HG02943 (cell line): ENCODE measurements at regions not wholly inside any gene's neighbourhood (a gene's known extent, or its start where the extent isn't known, plus 50 kb on each side); places are given as distances from the start of the nearest gene placed in this dataset.

ENCODE experiments used
- ATAC-seq: cut with Tn5 transposase; IDR thresholded peaks from one replicate; pipeline ENCODE4 v1.9.1; 2021; ENCODE audit warnings: mild to moderate bottlenecking, low read depth, moderate library complexity; ENCODE audit not compliant: unreplicated experiment

DNA sequence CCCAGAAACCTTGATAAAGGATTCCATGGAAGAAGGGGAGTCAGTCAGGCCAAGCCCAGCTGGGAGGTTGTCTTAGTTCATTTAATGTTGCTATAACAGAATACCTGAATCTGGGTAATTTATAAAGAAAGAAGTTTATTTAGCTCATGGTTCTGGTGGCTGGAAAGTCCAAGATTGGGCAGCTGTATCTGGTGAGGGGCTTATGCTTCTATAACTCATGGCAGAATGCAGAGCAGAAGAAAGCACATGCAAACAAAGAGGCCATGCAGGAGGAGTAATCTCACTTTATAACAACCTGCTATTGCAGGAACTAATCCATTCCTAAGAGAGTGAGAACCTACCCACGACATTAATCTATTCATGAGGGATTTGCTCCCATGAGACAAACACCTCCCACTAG, 54.2 kb upstream of the ANKRD1 start:
- ATAC-seq = no peak

DNA sequence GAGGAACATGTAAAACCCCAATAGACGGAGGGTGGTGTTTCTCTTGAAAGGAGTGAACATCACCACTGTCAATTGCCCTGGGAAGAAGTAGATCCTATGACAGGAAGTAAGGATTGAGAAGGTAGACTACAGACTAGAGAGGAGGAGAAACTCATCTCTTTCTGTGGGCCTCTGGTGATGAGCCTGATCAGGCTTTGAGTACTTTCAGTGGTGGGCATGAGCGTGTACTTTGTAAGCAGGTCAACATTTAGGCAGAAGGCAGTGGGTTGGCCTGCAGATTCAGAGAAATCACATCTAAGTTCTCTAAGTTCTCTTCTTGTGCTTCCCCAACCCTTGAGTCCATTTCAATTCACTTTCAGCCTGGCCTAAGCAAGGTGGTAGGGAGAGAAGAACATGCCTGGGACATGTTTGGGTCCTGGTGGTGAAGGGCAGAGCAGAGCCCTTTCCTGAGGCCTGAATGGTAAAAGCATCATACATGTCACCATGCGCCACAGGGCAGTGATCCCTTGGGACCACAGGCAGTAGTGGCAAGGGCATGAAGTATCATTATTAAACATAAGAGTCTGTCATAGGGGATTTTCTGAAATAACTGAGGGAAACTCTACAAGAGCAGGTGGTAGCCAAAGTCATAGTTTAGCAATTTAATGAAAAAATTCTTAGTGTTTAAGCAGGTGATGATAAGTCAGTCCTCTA, 56.4 kb upstream of the ANKRD1 start:
- peak; percentile 70 for ATAC-seq

GRCh38 chr10:90977855-90978486, 57.1 kb upstream of the ANKRD1 start:
- peak; percentile 24 for ATAC-seq

GRCh38 chr10:90982406-90983008, 61.6 kb upstream of the ANKRD1 start:
- no peak for ATAC-seq

- ATAC-seq = no peak
Measured at GRCh38 chr10:90983914-90984549, 63.1 kb upstream of the ANKRD1 start.

- ATAC-seq = no peak
Measured at GRCh38 chr10:90984898-90985297, 64.0 kb upstream of the ANKRD1 start.

GRCh38 chr10:90985321-90985933, 64.5 kb upstream of the ANKRD1 start:
- ATAC-seq = no peak

DNA sequence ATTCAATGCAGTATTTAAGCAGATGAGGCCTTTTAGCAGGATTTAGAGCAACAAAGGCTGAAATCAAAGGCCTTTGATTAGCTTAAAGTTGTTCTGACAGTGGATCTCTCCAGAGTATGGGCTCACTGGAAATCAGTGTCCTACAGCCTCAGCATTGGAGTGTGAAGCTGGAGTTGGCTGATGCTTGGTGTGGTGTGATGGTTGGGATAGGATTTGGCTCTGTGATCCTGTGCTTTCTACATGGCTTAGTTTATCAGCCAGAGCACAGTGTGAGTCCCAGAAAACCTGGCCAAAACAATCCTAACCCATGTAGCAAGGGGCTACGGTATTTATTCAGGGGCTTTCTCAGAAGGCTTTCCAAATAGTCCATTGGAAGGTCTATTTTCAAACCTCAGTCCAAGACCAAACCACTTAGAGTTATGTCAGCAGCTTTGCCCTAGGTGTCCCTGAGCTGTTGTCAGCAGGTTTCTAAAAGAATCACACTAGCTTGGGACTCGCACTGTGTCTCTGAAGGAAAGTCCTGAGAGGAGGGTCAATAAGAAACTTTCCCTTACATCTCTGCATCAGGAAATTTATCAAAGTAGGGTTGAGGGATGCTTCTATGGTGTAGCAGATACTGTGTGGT, 65.4 kb upstream of the ANKRD1 start:
- ATAC-seq = no peak

DNA sequence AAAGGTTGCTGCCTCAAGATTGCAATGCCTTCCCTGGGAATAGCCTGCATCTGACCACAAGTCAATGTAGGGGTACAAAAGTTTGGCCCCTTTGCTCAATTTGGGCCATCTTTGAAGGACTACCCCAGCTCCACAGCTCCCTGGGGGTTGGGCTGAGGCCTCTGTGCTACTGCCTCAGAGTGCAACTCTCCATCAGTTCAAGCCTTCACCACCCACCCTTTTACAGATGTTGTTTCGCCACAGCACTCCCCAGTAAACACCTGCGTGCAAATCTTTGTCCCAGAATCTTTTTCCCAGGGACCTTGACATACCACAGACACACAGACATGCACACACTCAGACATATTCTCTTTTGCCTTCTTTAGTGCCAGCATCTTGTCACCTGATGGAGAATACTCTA, 66.0 kb upstream of the ANKRD1 start:
- no peak for ATAC-seq

DNA sequence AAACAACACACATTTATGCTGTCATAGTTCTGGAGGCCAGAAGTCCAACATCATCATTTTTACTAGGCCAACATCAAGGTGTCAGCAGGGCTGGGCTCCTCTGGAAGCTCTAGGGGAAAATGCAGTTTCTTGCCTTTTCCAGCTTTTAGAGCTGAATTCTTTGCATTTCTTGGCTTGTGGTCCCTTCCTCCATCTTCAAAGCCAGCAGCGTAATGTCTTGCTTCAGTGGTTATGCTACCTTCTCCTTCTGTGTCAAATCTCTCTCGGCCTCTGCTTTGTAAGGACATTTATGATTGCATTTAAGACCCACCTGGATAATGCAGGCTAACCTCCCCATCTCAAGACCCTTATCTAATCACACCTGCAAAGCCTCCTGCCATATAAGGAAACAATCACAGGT, 66.5 kb upstream of the ANKRD1 start:
- no peak for ATAC-seq

- ATAC-seq = no peak
Measured at GRCh38 chr10:90988024-90988423, 67.1 kb upstream of the ANKRD1 start.

DNA sequence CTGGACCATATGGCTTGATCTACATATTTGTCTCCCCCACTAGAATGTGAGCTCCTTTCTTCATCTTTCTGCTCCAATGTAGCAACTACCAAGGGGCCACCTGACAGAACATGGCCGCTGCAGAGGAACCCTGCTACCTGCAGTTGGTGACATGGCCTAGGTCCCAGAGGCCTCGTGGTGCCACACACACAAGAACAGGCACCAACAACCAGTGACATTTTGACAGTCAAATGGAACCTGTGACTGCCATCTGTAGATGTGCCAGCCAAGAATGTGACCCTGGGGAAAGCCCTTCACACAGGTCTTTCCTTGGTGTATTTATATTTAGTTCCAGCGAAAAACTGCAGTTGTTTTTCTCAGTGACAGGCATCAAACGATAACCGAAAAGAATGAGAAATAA, 67.9 kb upstream of the ANKRD1 start:
- no peak for ATAC-seq

DNA sequence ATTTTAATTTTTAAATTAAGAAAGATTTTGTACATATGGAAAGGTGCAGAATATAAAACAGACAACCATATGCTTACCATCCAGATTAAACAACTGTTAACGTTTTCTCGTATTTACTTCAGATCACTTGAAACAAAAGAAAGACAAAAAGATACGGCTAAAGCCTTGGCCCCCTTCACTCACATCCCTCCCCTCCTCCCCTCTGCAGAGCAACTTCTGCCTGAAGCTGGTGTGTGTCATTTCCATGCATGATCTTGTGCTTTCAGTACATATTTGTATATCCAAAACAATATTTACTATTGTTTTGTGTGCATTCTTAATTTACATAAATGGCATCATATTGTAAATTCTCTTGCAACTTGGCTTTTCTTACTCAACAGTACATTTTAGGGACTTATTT, 68.5 kb upstream of the ANKRD1 start:
- no peak for ATAC-seq

GRCh38 chr10:90992462-90992861, 71.6 kb upstream of the ANKRD1 start:
- no peak for ATAC-seq

DNA sequence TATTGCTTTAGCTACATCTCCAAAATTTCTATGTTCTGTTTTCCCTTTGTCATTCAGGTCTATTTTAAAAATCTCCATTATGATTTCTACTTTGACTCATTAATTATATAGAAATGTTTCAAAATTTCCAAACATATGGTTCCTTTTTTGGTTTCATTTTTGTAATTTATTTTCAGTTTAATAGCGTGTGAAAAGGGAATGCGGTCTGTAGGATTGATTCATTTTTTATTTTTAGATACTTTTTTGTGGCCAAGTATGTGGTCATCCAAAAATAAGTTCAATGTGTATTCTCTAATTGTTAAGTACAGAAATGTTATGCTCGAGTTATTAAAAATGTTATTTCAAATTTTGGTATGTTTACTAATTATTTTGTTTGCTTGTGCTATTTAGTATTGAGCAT, 72.5 kb upstream of the ANKRD1 start:
- no peak for ATAC-seq

- no peak for ATAC-seq
Measured at GRCh38 chr10:90997670-90998069, 76.8 kb upstream of the ANKRD1 start.

DNA sequence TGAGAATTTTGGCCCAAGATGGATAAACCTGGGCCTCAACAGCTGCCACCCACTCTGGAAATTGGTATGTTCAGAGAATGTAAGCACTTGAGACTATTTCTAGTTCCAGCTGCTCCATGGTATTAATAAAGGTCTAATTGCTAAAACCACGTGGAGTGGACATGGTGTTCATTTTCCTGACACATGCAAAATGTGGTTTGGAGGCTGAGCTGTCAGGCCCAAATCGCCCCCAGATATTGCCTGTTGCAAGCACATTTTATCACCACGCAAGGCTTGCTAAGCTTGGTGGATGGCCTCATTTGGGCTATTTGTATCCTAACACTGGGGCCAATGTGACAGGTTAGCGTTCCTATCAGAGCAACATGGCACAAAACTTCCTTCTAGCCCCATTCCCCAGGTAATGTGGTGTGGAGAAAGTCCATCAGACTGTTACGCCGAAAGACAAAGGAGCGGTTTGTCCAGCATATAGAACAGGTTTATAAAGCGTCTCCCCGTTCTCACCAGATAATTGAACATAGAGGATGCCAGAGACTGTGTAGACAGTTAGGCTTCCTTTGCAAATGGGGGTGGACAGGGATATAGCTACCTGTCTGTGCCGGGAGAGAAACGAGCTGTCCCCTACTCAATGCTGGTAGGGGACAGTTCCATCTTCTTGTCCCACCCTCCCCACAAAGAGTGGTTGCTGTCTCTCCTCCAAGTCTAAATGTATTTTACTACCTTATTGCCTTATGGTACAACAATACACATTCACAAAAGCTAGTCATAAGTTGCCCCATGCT, 78.0 kb upstream of the ANKRD1 start:
- no peak for ATAC-seq

- ATAC-seq = no peak
Measured at GRCh38 chr10:90999512-91000172, 78.8 kb upstream of the ANKRD1 start.

- ATAC-seq = no peak
Measured at GRCh38 chr10:91000470-91000869, 79.6 kb upstream of the ANKRD1 start.
